SHP77 (cell line): ENCODE measurements at regions not wholly inside any gene's neighbourhood (a gene's known extent, or its start where the extent isn't known, plus 50 kb on each side); places are given as distances from the start of the nearest gene placed in this dataset.
A peak's percentile ranks its signal among the peaks of the same experiment; 100 is the strongest.

Experiments used
- DNase-seq, 2 experiments: peaks; one replicate each; lab custom pipeline; 2025; lab: John Stamatoyannopoulos, UW

DNA sequence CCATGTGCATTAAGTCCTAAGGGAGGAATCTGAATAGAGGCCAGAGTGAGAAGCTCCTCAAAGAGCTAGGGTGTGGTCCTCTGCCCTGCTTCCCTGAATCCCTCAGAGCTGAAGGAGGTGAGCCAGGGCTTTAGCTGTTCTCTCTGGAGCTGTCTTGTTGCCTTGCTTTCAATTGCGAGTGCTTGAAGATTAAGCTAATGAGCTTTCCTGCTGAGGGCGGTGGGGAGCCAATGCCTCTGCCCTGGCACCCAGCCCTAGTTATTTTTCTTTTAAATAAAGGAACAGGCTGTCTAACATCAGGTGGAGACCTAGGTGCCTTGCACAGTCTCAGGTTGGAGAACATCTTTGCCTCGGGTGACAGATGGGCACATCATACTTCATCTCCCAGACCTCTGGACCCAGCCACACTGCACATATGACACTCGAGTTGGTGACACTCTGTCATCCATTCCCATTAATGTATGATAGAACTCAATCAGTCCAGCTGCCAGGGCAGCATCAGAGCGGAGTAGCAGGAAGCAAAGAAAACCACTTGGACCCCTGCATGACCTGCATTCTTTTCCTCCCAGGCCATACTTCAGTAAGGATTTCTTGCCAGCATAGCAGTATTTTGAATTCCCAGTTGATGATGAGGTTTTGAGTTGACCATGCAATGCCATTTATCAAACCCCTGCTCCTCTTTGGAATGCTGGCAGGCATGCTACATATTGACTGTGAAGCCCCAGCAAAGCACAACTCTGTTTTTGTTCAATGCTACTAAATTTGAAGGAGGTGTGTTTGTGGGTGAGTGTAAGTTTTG lies 292.7 kb downstream of the RNF144A start:
- DNase-seq, result no peak

- DNase-seq, result no peak
Observed at GRCh38 chr2:7210712-7211111, 293.5 kb downstream of the RNF144A start.

DNA sequence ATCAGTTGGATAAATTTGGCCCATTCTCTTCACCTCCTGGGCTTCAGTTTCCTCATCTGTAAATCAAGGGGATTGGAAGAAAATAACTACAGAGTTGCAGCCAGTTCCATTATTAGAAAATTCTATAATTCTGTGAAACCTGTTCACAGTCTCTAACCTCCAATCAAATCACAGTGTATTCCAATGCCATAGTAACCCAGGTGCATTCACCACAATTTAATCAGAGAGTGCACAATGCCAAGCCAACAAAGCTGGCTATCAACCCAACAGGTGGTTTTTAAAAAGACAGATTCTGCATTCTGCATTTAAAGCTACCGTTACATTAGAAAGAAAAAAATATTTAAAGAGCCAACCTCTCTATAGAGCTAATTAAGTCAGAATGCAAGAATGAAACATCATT lies 308.6 kb downstream of the RNF144A start:
- DNase-seq, result no peak

DNA sequence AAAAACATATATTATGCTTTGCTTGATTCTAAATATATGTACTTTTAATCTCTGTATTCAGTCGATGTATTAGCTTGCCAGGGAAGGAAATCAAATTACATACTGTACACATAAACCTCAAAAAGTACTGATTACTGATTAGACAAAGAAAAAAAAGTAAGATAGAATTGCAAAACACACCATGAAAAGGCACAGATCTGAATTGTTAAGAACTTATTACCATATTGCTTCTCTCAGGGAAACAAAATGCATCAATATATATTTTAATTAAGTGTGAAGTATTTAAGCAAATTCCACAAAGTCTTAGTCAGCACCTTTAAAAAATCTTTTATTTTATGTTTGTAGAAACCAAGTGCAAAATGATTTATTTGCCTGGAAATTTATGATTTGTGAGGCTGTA lies 309.3 kb downstream of the RNF144A start:
- no peak for DNase-seq

DNA sequence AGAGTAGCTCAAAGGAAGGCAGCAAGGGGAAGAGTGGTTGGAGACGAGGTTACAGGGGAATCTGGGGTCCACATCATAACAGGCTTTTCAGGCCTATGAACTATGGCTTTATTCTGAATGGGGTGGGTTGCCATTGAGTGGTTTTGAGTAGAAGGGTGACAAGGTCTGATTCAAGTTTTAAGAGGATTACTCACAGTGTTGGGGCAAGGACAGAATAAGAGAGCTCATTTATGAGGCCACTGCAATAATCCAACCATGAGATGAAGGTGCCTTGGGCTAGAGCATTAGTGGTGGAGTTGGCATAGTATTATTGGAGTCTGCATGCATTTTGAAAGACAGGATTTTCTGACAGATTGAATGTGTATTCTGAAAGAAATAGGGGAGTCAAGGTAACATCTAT lies 315.9 kb downstream of the RNF144A start:
- no peak for DNase-seq

DNA sequence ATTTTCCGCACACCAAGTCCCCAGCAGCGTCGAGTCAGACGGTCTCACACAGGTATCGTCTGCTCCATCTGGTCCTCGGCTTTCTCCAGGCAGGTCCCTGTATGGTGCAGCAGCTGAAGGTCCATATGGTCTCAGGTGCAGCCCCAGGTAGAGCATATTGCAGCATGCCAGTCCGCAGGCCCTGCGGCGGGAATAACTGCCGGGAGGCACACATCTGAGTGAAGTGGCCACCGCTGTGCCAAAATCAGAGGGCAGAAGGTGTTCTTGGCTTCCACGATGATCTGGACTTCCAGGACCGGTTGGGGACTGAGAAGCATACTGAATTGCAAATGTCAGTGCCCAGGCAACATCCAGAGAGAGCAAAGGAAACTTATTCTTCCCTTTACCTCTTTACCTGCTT lies 320.3 kb downstream of the RNF144A start:
- DNase-seq, result no peak

- DNase-seq, result no peak
Observed at GRCh38 chr2:7239078-7239477, 321.9 kb downstream of the RNF144A start.

- no peak for DNase-seq
Observed at GRCh38 chr2:7241041-7241745, 324.0 kb downstream of the RNF144A start.

- DNase-seq, result no peak
Observed at GRCh38 chr2:7242189-7242867, 325.1 kb downstream of the RNF144A start.

- no peak for DNase-seq
Observed at GRCh38 chr2:7243276-7243675, 326.1 kb downstream of the RNF144A start.

DNA sequence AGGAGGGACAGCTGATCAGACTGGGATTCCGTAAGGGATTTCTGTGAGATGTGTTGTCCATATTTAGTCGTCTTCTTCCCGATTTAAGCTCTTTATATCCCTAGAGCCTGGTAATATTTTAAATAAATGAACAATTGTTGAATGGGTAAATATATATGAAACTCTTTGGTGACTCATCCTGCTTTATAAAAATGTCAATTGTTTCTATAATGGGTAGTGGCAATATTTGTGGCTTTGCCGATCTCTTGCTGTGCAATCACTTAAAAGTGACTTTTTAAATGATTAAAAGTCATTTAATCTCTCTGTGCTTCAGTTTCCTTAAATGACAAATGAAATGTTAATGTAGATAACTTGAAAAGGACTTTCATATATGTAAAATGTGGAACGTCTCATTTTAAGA lies 339.2 kb downstream of the RNF144A start:
- no peak for DNase-seq

DNA sequence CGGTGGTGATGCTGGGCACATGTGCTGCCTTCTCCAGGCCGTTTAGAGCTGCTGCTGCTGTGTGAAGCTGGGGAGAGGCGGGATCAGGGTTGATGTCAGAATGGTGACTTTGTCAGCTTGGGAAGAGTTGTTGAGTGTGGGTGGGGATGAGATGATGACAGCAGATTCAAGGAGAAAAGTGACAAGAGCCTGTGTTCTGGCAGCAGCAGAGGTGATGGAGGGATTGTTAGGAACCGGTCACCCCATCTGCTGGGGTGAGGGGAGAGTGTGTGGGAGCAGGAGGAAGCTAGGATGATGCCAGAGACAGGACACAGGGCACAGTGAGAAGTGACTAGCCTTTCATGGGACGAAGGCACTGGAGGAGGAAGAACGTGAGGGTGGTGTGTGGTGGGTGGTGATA lies 345.5 kb downstream of the RNF144A start:
- no peak for DNase-seq

DNA sequence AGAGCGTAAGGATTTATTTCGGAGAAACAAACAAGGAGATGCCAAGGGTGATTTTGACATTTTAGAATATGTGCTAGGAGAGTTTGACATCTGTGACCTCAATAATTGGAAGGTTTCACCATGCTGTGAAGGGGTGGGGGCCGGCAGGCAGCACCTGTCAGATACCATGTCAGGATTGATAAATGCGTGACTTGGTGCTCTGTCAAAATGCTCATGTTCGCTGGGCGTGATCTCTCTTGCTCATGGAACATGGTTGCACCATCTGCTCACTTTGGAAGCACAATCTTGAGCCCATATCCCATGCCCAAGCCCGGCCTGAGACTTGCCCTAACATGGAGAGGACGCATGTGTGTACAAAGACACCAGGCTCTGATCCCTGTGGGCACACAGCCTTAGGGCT lies 347.6 kb downstream of the RNF144A start:
- no peak for DNase-seq

DNA sequence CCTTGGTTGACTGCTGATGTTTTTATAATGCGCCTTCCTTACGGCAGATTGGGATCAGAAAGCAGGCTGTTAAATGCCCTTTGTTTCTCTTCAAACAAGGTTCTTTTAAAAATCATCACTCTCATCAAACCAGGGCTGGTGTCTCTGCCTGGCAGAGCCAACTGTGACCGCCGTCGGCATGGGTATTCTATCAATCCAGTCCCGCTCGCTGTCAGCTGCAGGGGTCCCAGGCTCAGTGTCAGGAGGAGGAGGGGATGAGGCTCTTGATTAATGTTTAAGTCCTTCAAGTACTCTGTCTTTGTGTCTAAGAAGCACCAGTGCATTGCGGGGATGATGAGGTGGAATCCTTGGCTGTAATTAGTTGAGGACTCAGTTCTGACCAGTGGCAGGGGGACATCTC lies 348.1 kb downstream of the RNF144A start:
- DNase-seq, result no peak

- no peak for DNase-seq
Observed at GRCh38 chr2:7269106-7269643, 352.0 kb downstream of the RNF144A start.

GRCh38 chr2:7270011-7270431 lies 352.8 kb downstream of the RNF144A start:
- DNase-seq, result peak; percentile 50 to 63

GRCh38 chr2:7272210-7272609 lies 355.0 kb downstream of the RNF144A start:
- no peak for DNase-seq

DNA sequence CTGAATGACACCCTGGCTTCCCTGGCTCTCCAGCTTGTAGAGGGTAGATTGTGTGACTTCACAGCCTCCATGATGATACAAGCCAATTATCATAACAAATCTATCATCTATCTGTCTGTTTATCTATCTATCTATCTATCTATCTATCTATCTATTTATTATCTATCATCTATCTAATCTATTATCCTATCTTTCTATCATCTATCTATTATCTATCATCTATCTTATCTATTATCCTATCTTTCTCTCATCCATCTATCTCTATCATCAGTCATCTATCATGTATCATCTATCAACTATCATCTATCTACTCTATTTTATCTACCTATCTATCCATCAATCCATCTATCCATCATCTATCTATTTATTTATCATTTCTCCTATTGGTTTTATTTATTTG lies 361.8 kb downstream of the RNF144A start:
- DNase-seq, result no peak

- DNase-seq, result no peak
Observed at GRCh38 chr2:7279421-7279949, 362.3 kb downstream of the RNF144A start.

DNA sequence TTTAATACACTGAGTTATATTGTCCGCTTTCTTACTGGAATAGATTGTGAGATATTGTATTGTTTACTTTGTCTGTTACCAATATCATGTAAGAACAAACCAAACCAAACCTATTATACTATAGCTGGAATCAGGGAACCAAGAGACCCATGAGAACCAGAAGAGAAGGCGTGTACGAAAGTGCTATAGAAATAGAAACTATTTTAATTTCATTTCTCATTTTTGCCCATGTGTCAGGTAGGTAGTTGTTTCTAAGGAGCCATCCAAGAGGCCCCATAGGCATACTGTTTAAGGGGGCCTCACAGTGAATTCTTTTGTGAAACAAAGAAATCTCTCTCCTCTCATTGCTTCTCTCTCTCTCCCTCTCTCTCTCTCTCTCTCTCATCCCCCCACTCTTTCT lies 363.6 kb downstream of the RNF144A start:
- DNase-seq, result no peak

- no peak for DNase-seq
Observed at GRCh38 chr2:7281231-7282201, 364.3 kb downstream of the RNF144A start.
